ENCODE measurements at regions not wholly inside any gene's neighbourhood (a gene's known extent, or its start where the extent isn't known, plus 50 kb on each side); places are given as distances from the start of the nearest gene placed in this dataset.

DNA sequence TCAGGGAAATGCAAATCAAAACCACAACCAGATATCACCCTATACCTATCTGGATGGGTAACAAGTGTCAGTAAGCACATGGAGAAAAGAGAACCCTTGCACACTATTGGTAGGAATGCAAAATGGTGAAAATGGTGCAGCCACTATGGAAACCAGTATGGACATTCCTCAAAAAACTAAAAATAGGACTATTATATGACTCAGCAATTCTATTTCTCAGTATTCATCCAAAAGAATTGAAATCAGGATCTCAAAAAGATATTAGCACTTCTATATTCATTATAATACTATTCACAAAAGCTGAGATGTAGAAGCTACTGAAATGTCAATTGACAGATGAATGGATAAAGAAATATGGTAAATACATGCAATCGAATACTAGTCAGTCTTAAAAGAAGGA lies 491.1 kb upstream of the MYT1L start:
- TF ChIP-seq CTCF (conservative IDR thresholded peaks at IDR 0.05; ENCODE audit: low read length) (no peak), EZH2phosphoT487 (IDR thresholded peaks at IDR 0.05; ENCODE audit: borderline replicate concordance, low read depth, low read length) (no peak)
